Neural progenitor cell (in vitro differentiated cells): ENCODE measurements at regions not wholly inside any gene's neighbourhood (a gene's known extent, or its start where the extent isn't known, plus 50 kb on each side); places are given as distances from the start of the nearest gene placed in this dataset.
A peak's percentile ranks its signal among the peaks of the same experiment; 100 is the strongest.

Experiments
- DNase-seq: peaks from one replicate; pipeline ENCODE4 v3.0.0-alpha.2; 2016; ENCODE audit warnings: low spot score
- H2AFZ ChIP-seq: fragments of 200-600 bp; sonication (generic); replicated peaks from 2 replicates; pipeline ENCODE4 v1.6.1; 2016; ENCODE audit warnings: antibody characterized with exemption
- H3F3A ChIP-seq: fragments of 200-600 bp; sonication (generic); 2 replicates; pipeline ENCODE4 v1.6.1; 2016; ENCODE audit warnings: antibody characterized with exemption, low read depth
- H3K27ac ChIP-seq: fragments of 200-600 bp; sonication (generic); 2 replicates; pipeline ENCODE4 v1.5.1; 2016; ENCODE audit warnings: mild to moderate bottlenecking
- H3K27me3 ChIP-seq: fragments of 200-600 bp; sonication (generic); 2 replicates; pipeline ENCODE4 v1.6.1; 2016; ENCODE audit warnings: mild to moderate bottlenecking, moderate library complexity
- H3K36me3 ChIP-seq: fragments of 200-600 bp; sonication (generic); 2 replicates; pipeline ENCODE4 v1.5.1; 2016
- H3K4me1 ChIP-seq: fragments of 200-600 bp; sonication (generic); 2 replicates; pipeline ENCODE4 v1.6.1; 2016; ENCODE audit warnings: mixed run types
- H3K4me2 ChIP-seq: fragments of 200-600 bp; sonication (generic); 2 replicates; pipeline ENCODE4 v1.6.1; 2016
- H3K4me3 ChIP-seq: fragments of 200-600 bp; sonication (generic); 2 replicates; pipeline ENCODE4 v1.5.1; 2016
- H3K79me2 ChIP-seq: fragments of 200-600 bp; sonication (generic); 2 replicates; pipeline ENCODE4 v1.6.1; 2016; ENCODE audit warnings: low read depth
- H3K9ac ChIP-seq: fragments of 200-600 bp; sonication (generic); 2 replicates; pipeline ENCODE4 v1.6.1; 2016
- H3K9me3 ChIP-seq: fragments of 200-600 bp; sonication (generic); 2 replicates; pipeline ENCODE4 v1.5.1; 2016; ENCODE audit warnings: low read depth
- H4K20me1 ChIP-seq: fragments of 200-600 bp; sonication (generic); 2 replicates; pipeline ENCODE4 v1.6.1; 2016; ENCODE audit warnings: low read depth
- H3K27ac Mint-ChIP-seq: 3 replicates; pipeline ENCODE4 v1.8.0; 2021; ENCODE audit warnings: mixed read lengths
- H3K27me3 Mint-ChIP-seq: 2 replicates; pipeline ENCODE4 v1.8.0; 2022; ENCODE audit warnings: low read depth, mild to moderate bottlenecking, inconsistent platforms, moderate library complexity, mixed read lengths; ENCODE audit not compliant: insufficient read depth
- H3K36me3 Mint-ChIP-seq: 3 replicates; pipeline ENCODE4 v1.8.0; 2021; ENCODE audit warnings: mixed read lengths
- H3K4me1 Mint-ChIP-seq: 3 replicates; pipeline ENCODE4 v1.8.0; 2021; ENCODE audit warnings: mixed read lengths
- H3K4me3 Mint-ChIP-seq: 3 replicates; pipeline ENCODE4 v1.8.0; 2021; ENCODE audit warnings: mild to moderate bottlenecking, moderate library complexity, mixed read lengths
- H3K9me3 Mint-ChIP-seq: 3 replicates; pipeline ENCODE4 v1.8.0; 2020; ENCODE audit warnings: mixed read lengths
- CTCF ChIP-seq: fragments of 200-600 bp; sonication (generic); IDR thresholded peaks from 2 replicates; pipeline ENCODE4 v1.5.1; 2017; ENCODE audit warnings: antibody characterized with exemption, mild to moderate bottlenecking
- EZH2 ChIP-seq: fragments of 200-600 bp; sonication (generic); IDR thresholded peaks from 2 replicates; pipeline ENCODE4 v1.6.1; 2017; ENCODE audit warnings: antibody characterized with exemption, mild to moderate bottlenecking, moderate library complexity
- EZH2phosphoT487 ChIP-seq: fragments of 200-600 bp; sonication (generic); IDR thresholded peaks from 2 replicates; pipeline ENCODE4 v1.6.1; 2017; ENCODE audit warnings: antibody characterized with exemption

GRCh38 chr11:39220501-39221230, 2238.8 kb downstream of the LRRC4C start:
- Histone ChIP-seq H3K9me3 (no peaks in the 10 kb centered on the region), H2AFZ (no peak overlapping the region), H3K79me2 (no peaks in the 10 kb centered on the region), H3F3A (no peaks in the 10 kb centered on the region), H3K4me2 (no peak overlapping the region), H3K9ac (no peak overlapping the region), H3K36me3 (no peaks in the 10 kb centered on the region), H3K27ac (no peak overlapping the region), H3K4me3 (no peak overlapping the region), H3K4me1 (no peaks in the 10 kb centered on the region), H4K20me1 (no peaks in the 10 kb centered on the region), H3K27me3 (no peaks in the 10 kb centered on the region)
- Mint-ChIP-seq H3K4me3 (no peak overlapping the region), H3K27ac (no peak overlapping the region), H3K27me3 (no peaks in the 10 kb centered on the region), H3K9me3 (peaks cover 4% of the 10 kb centered on the region), H3K36me3 (no peaks in the 10 kb centered on the region), H3K4me1 (no peaks in the 10 kb centered on the region)
- TF ChIP-seq CTCF = no peak
- TF ChIP-seq EZH2phosphoT487 = no peak
- no peak for TF ChIP-seq EZH2
- no peak for DNase-seq

GRCh38 chr11:39220069-39220468, 2239.4 kb downstream of the LRRC4C start:
- Mint-ChIP-seq H3K27ac (no peak overlapping the region), H3K4me1 (no peaks in the 10 kb centered on the region), H3K27me3 (no peaks in the 10 kb centered on the region), H3K4me3 (no peak overlapping the region), H3K36me3 (no peaks in the 10 kb centered on the region), H3K9me3 (peaks cover 4% of the 10 kb centered on the region)
- H3K27me3 ChIP-seq = no peaks in the 10 kb centered on the region
- TF ChIP-seq EZH2phosphoT487 (no peak), CTCF (no peak), EZH2 (no peak)
- H3K4me2 ChIP-seq = no peak overlapping the region
- H3K9ac ChIP-seq = no peak overlapping the region
- no peaks in the 10 kb centered on the region for H3K9me3 ChIP-seq
- H4K20me1 ChIP-seq = no peaks in the 10 kb centered on the region
- H3K4me3 ChIP-seq = no peak overlapping the region
- no peak for DNase-seq
- H3K27ac ChIP-seq = no peak overlapping the region
- H3K4me1 ChIP-seq = no peaks in the 10 kb centered on the region
- no peaks in the 10 kb centered on the region for H3K36me3 ChIP-seq
- no peak overlapping the region for H2AFZ ChIP-seq
- no peaks in the 10 kb centered on the region for H3K79me2 ChIP-seq
- H3F3A ChIP-seq = no peaks in the 10 kb centered on the region

- TF ChIP-seq EZH2 (no peak), CTCF (no peak), EZH2phosphoT487 (no peak)
- Histone ChIP-seq H3F3A (no peaks in the 10 kb centered on the region), H3K79me2 (no peaks in the 10 kb centered on the region), H3K27me3 (no peaks in the 10 kb centered on the region), H2AFZ (peak overlapping the region; percentile 34), H3K9me3 (no peaks in the 10 kb centered on the region), H3K9ac (no peak overlapping the region), H3K36me3 (no peaks in the 10 kb centered on the region), H3K4me2 (no peak overlapping the region), H3K4me1 (no peaks in the 10 kb centered on the region), H3K4me3 (no peak overlapping the region), H3K27ac (no peak overlapping the region), H4K20me1 (no peaks in the 10 kb centered on the region)
- DNase-seq = no peak
- Mint-ChIP-seq H3K27ac (no peak overlapping the region), H3K9me3 (no peaks in the 10 kb centered on the region), H3K36me3 (no peaks in the 10 kb centered on the region), H3K27me3 (no peaks in the 10 kb centered on the region), H3K4me1 (no peaks in the 10 kb centered on the region), H3K4me3 (no peak overlapping the region)
Observed at GRCh38 chr11:39209981-39210380, 2249.5 kb downstream of the LRRC4C start.
